GM23248 (cell line): ENCODE measurements at regions not wholly inside any gene's neighbourhood (a gene's known extent, or its start where the extent isn't known, plus 50 kb on each side); places are given as distances from the start of the nearest gene placed in this dataset.

Source experiments
- DNase-seq: peaks from one replicate; pipeline ENCODE4 v3.0.0-alpha.2; 2015
- H2AFZ ChIP-seq: fragments of 200-600 bp; sonication (generic); 2 replicates; pipeline ENCODE4 v1.6.1; 2016; ENCODE audit warnings: antibody characterized with exemption
- H3F3A ChIP-seq: fragments of 200-600 bp; sonication (generic); 2 replicates; pipeline ENCODE4 v1.6.1; 2016; ENCODE audit warnings: mild to moderate bottlenecking, antibody characterized with exemption, mixed run types; ENCODE audit not compliant: insufficient read depth
- H3K27ac ChIP-seq: fragments of 200-600 bp; sonication (generic); 2 replicates; pipeline ENCODE4 v1.5.1; 2016; ENCODE audit warnings: mild to moderate bottlenecking
- H3K27me3 ChIP-seq: fragments of 200-600 bp; sonication (generic); replicated peaks from 2 replicates; pipeline ENCODE4 v1.6.1; 2016; ENCODE audit warnings: mild to moderate bottlenecking; ENCODE audit not compliant: insufficient read depth
- H3K36me3 ChIP-seq: fragments of 200-600 bp; sonication (generic); 2 replicates; pipeline ENCODE4 v1.6.1; 2016; ENCODE audit warnings: low read depth, mild to moderate bottlenecking
- H3K4me1 ChIP-seq: fragments of 200-600 bp; sonication (generic); 2 replicates; pipeline ENCODE4 v1.6.1; 2016; ENCODE audit warnings: mild to moderate bottlenecking; ENCODE audit not compliant: insufficient read depth
- H3K4me2 ChIP-seq: fragments of 200-600 bp; sonication (generic); one replicate; pipeline ENCODE4 v1.6.1; 2016; ENCODE audit warnings: mild to moderate bottlenecking; ENCODE audit not compliant: unreplicated experiment
- H3K4me3 ChIP-seq: fragments of 200-600 bp; sonication (generic); 2 replicates; pipeline ENCODE4 v1.5.1; 2016; ENCODE audit warnings: mild to moderate bottlenecking
- H3K79me2 ChIP-seq: fragments of 200-600 bp; sonication (generic); 2 replicates; pipeline ENCODE4 v1.6.1; 2016; ENCODE audit warnings: mild to moderate bottlenecking; ENCODE audit not compliant: insufficient read depth
- H3K9ac ChIP-seq: fragments of 200-600 bp; sonication (generic); 2 replicates; pipeline ENCODE4 v1.6.1; 2016; ENCODE audit warnings: mild to moderate bottlenecking
- H3K9me2 ChIP-seq: fragments of 200-600 bp; sonication (generic); 2 replicates; pipeline ENCODE4 v1.6.1; 2016; ENCODE audit warnings: mixed run types, mild to moderate bottlenecking, moderate library complexity; ENCODE audit not compliant: insufficient read depth
- H3K9me3 ChIP-seq: fragments of 200-600 bp; sonication (generic); one replicate; pipeline ENCODE4 v1.6.1; 2017; ENCODE audit warnings: low read depth
- H4K20me1 ChIP-seq: fragments of 200-600 bp; sonication (generic); 2 replicates; pipeline ENCODE4 v1.6.0; 2016; ENCODE audit not compliant: insufficient read depth
- EZH2 ChIP-seq: fragments of 200-600 bp; sonication (generic); IDR thresholded peaks from 2 replicates; pipeline ENCODE4 v1.6.1; 2018; ENCODE audit warnings: antibody characterized with exemption, mild to moderate bottlenecking; ENCODE audit not compliant: insufficient read depth, poor library complexity, severe bottlenecking
- EZH2phosphoT487 ChIP-seq: fragments of 200-600 bp; sonication (generic); IDR thresholded peaks from 2 replicates; pipeline ENCODE4 v1.6.1; 2018; ENCODE audit warnings: antibody characterized with exemption, moderate library complexity, mild to moderate bottlenecking, low read depth; ENCODE audit not compliant: insufficient read depth
- WGBS, 2 experiments: methylation state at CpG; one replicate each; pipeline ENCODE4 v1.1.6; 2015 to 2017; ENCODE audit warnings: low lambda C conversion rate in 2 of 2, low coverage in 1 of 2; ENCODE audit errors: missing lambda C conversion rate in 2 of 2; 5-methylcytosine and 5-hydroxymethylcytosine counted together
- in situ Hi-C: fragments of 300-500 bp; cut with MboI; formaldehyde crosslinking; loops from 2 replicates; pipeline ENCODE4 v1.15.0; 2020

DNA sequence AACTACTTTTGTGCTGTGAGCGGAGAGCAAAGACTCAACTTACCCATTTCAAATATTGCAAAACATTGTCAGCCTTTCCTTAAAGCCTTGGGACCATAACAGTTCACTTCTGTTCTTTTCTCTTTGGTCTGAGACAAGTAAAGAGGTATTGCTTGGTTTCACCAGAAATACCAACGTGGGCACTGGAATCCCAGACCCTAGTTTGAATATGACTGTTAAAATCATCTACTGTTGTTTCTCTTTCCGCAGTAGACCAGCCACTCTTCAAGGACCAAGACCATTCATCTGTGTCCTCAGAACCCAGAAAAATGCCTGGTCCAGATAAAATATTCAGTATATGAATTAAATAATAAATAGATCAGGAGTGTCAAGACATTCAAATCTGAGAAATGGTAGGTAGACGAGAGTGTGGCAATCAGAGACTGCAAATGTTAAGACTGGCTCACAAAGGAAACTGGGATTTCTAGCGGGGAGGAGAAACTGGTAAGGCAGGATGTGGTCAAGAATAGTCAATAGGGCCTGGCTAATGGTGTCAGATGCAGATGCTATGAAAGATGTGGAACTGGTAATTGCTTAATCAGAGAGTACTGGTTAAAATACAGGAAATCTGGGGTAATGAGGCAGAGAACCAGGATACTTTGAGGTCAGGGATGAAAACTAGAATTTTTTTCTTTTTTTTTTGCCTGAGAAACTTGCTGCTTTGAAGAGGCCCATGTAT, 82.1 kb upstream of the IL33 start:
- H3K27me3 ChIP-seq: no peaks in the 10 kb centered on the region
- no peaks in the 10 kb centered on the region for H3K9me3 ChIP-seq
- H3K9me2 ChIP-seq: no peaks in the 10 kb centered on the region
- peaks cover 8% of the 10 kb centered on the region for H3K4me1 ChIP-seq
- 82 to 85% methylated on average over 5 of the region's 5 CpGs for WGBS, 2 experiments
- no peak overlapping the region for H2AFZ ChIP-seq
- in situ Hi-C loops: no loop called here
- TF ChIP-seq EZH2: no peak
- TF ChIP-seq EZH2phosphoT487: no peak
- H4K20me1 ChIP-seq: no peaks in the 10 kb centered on the region
- no peaks in the 10 kb centered on the region for H3K36me3 ChIP-seq
- no peaks in the 10 kb centered on the region for H3K79me2 ChIP-seq
- no peaks in the 10 kb centered on the region for H3F3A ChIP-seq
- no peak overlapping the region for H3K27ac ChIP-seq
- H3K9ac ChIP-seq: no peak overlapping the region
- H3K4me3 ChIP-seq: no peak overlapping the region
- no peak overlapping the region for H3K4me2 ChIP-seq
- peak; percentile 17 for DNase-seq

DNA sequence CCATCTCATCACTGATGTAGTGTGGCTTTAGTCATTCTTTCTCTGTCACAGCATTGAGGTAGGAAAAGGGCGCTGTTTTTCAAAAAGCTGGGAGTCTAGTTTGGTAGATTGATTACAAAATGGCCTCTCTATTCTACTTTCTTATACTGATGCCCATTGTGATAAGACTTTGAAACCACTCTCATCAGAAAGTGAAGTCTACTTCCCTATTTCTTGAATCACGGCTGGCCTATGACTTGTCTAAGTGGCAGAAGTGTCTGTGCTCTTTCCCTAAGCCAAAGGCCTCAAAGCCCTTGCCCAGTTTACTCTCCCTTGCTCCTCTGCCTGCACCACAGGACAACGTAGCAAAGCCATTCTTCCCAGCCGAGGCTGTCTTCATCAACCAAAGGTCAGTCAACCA, 83.0 kb upstream of the IL33 start:
- TF ChIP-seq EZH2: no peak
- Histone ChIP-seq H2AFZ (no peak overlapping the region), H4K20me1 (no peaks in the 10 kb centered on the region), H3K27me3 (no peaks in the 10 kb centered on the region), H3F3A (no peaks in the 10 kb centered on the region), H3K9ac (no peak overlapping the region), H3K9me2 (no peaks in the 10 kb centered on the region), H3K36me3 (no peaks in the 10 kb centered on the region), H3K4me2 (no peak overlapping the region), H3K9me3 (no peaks in the 10 kb centered on the region), H3K79me2 (no peaks in the 10 kb centered on the region), H3K4me3 (no peak overlapping the region), H3K4me1 (peaks cover 8% of the 10 kb centered on the region), H3K27ac (no peak overlapping the region)
- DNase-seq: no peak
- in situ Hi-C loops: no loop called here
- WGBS, 2 experiments: 73 to 78% methylated on average over 4 of the region's 4 CpGs

- no peaks in the 10 kb centered on the region for H3K9me3 ChIP-seq
- H3K9ac ChIP-seq: no peak overlapping the region
- H4K20me1 ChIP-seq: no peaks in the 10 kb centered on the region
- no peaks in the 10 kb centered on the region for H3F3A ChIP-seq
- no peak overlapping the region for H3K27ac ChIP-seq
- H3K4me2 ChIP-seq: no peak overlapping the region
- H3K9me2 ChIP-seq: no peaks in the 10 kb centered on the region
- in situ Hi-C loops: no loop called here
- H3K4me1 ChIP-seq: no peaks in the 10 kb centered on the region
- 90 to 100% methylated on average over 2 of the region's 2 CpGs for WGBS, 2 experiments
- no peaks in the 10 kb centered on the region for H3K79me2 ChIP-seq
- H3K36me3 ChIP-seq: no peaks in the 10 kb centered on the region
- no peak overlapping the region for H3K4me3 ChIP-seq
- no peak for DNase-seq
- no peaks in the 10 kb centered on the region for H3K27me3 ChIP-seq
- H2AFZ ChIP-seq: no peak overlapping the region
- TF ChIP-seq EZH2 (no peak), EZH2phosphoT487 (no peak)
Observed at GRCh38 chr9:6128030-6128429, 87.6 kb upstream of the IL33 start.

DNA sequence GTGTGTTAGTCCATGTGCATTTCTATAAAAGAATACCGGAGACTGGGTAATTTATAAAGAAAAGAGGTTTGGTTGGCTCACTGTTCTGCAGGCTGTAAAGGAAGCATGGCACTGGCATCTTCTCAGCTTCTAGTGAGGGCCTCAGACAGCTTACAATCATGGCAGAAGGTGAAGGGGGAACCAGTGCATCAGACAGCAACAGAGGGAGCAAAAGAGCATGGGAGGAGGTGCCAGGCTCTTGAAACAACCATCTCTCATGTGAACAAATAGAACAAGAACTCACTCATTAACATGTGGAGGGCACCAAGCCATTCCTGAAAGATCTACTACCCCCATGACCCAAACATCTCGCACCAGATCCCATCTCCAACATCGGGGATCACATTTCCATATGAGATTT, 89.2 kb upstream of the IL33 start:
- no peaks in the 10 kb centered on the region for H3K27me3 ChIP-seq
- H3K4me1 ChIP-seq: no peaks in the 10 kb centered on the region
- H3K27ac ChIP-seq: no peak overlapping the region
- H3K79me2 ChIP-seq: no peaks in the 10 kb centered on the region
- in situ Hi-C loops: no loop called here
- no peaks in the 10 kb centered on the region for H4K20me1 ChIP-seq
- H3K36me3 ChIP-seq: no peaks in the 10 kb centered on the region
- H3K9me3 ChIP-seq: no peaks in the 10 kb centered on the region
- no peak overlapping the region for H3K9ac ChIP-seq
- no peak overlapping the region for H3K4me3 ChIP-seq
- no peak for TF ChIP-seq EZH2
- no peak for TF ChIP-seq EZH2phosphoT487
- no peak for DNase-seq
- H3F3A ChIP-seq: no peaks in the 10 kb centered on the region
- no peak overlapping the region for H3K4me2 ChIP-seq
- H2AFZ ChIP-seq: no peak overlapping the region
- no peaks in the 10 kb centered on the region for H3K9me2 ChIP-seq
- WGBS, 2 experiments: 92 to 93% methylated on average over 3 of the region's 3 CpGs

GRCh38 chr9:6123416-6123815, 92.2 kb upstream of the IL33 start:
- Histone ChIP-seq H3F3A (no peaks in the 10 kb centered on the region), H3K4me2 (no peak overlapping the region), H3K9me3 (no peaks in the 10 kb centered on the region), H3K27me3 (no peaks in the 10 kb centered on the region), H3K79me2 (no peaks in the 10 kb centered on the region), H3K4me1 (no peaks in the 10 kb centered on the region), H4K20me1 (no peaks in the 10 kb centered on the region), H3K9me2 (no peaks in the 10 kb centered on the region), H3K9ac (no peak overlapping the region), H3K36me3 (no peaks in the 10 kb centered on the region), H3K4me3 (no peak overlapping the region), H3K27ac (no peak overlapping the region), H2AFZ (no peak overlapping the region)
- no peak for DNase-seq
- in situ Hi-C loops: no loop called here
- TF ChIP-seq EZH2 (no peak), EZH2phosphoT487 (no peak)
- WGBS, 2 experiments: 51 to 57% methylated on average over 3 of the region's 3 CpGs
